GM21723 (cell line): ENCODE measurements at regions not wholly inside any gene's neighbourhood (a gene's known extent, or its start where the extent isn't known, plus 50 kb on each side); places are given as distances from the start of the nearest gene placed in this dataset.
A peak's percentile ranks its signal among the peaks of the same experiment; 100 is the strongest.

Experiments used
- ATAC-seq: cut with Tn5 transposase; IDR thresholded peaks from one replicate; pipeline ENCODE4 v1.9.1; 2021; ENCODE audit warnings: mild to moderate bottlenecking, moderate library complexity; ENCODE audit not compliant: unreplicated experiment

- no peak for ATAC-seq
Observed at GRCh38 chr2:74735009-74735408, 81.0 kb downstream of the SEMA4F start.

- ATAC-seq = no peak
Observed at GRCh38 chr2:74735564-74735963, 81.5 kb downstream of the SEMA4F start.

GRCh38 chr2:74736589-74736988 is 82.5 kb downstream of the SEMA4F start:
- ATAC-seq = no peak

- no peak for ATAC-seq
Observed at GRCh38 chr2:74738586-74738985, 84.5 kb downstream of the SEMA4F start.

- no peak for ATAC-seq
Observed at GRCh38 chr2:74739129-74739528, 85.1 kb downstream of the SEMA4F start.

- ATAC-seq = no peak
Observed at GRCh38 chr2:74739733-74740241, 85.7 kb downstream of the SEMA4F start.

GRCh38 chr2:74740395-74740740 is 86.3 kb downstream of the SEMA4F start:
- no peak for ATAC-seq

- no peak for ATAC-seq
Observed at GRCh38 chr2:74740741-74741431, 86.8 kb downstream of the SEMA4F start.

- no peak for ATAC-seq
Observed at GRCh38 chr2:74741629-74742028, 87.6 kb downstream of the SEMA4F start.

- ATAC-seq = no peak
Observed at GRCh38 chr2:74742471-74742870, 88.4 kb downstream of the SEMA4F start.

- ATAC-seq = no peak
Observed at GRCh38 chr2:74743039-74743438, 89.0 kb downstream of the SEMA4F start.

- ATAC-seq = no peak
Observed at GRCh38 chr2:74743778-74744177, 89.7 kb downstream of the SEMA4F start.

- no peak for ATAC-seq
Observed at GRCh38 chr2:74744731-74745515, 89.0 kb upstream of the HK2 start.

- ATAC-seq = no peak
Observed at GRCh38 chr2:74745766-74746165, 88.2 kb upstream of the HK2 start.

GRCh38 chr2:74746480-74746879 is 87.4 kb upstream of the HK2 start:
- ATAC-seq = no peak

GRCh38 chr2:74747411-74748080 is 86.4 kb upstream of the HK2 start:
- ATAC-seq = no peak

GRCh38 chr2:74748665-74749064 is 85.3 kb upstream of the HK2 start:
- ATAC-seq = no peak

GRCh38 chr2:74749432-74749831 is 84.5 kb upstream of the HK2 start:
- ATAC-seq = no peak

GRCh38 chr2:74751981-74752851 is 81.7 kb upstream of the HK2 start:
- no peak for ATAC-seq

GRCh38 chr2:74755386-74755785 is 78.5 kb upstream of the HK2 start:
- no peak for ATAC-seq

GRCh38 chr2:74756356-74756890 is 77.5 kb upstream of the HK2 start:
- ATAC-seq = peak; percentile 51
